HG02759 (cell line): ENCODE measurements at regions not wholly inside any gene's neighbourhood (a gene's known extent, or its start where the extent isn't known, plus 50 kb on each side); places are given as distances from the start of the nearest gene placed in this dataset.
"Not testable (repeated sequence)": the region's sequence is repeated elsewhere in the genome, so short reads cannot be mapped to it uniquely, and the experiment has no call there.

Experiments used
- ATAC-seq: cut with Tn5 transposase; IDR thresholded peaks from one replicate; pipeline ENCODE4 v1.9.1; 2021; ENCODE audit warnings: mild to moderate bottlenecking, moderate library complexity; ENCODE audit not compliant: unreplicated experiment

- no peak for ATAC-seq
Observed at GRCh38 chr21:28723646-28724045, 269.0 kb downstream of the LTN1 start.

- no peak for ATAC-seq
Observed at GRCh38 chr21:28719723-28720122, 273.0 kb downstream of the LTN1 start.

- no peak for ATAC-seq
Observed at GRCh38 chr21:28714777-28715464, 277.8 kb downstream of the LTN1 start.

GRCh38 chr21:28712411-28712810 lies 280.3 kb downstream of the LTN1 start:
- ATAC-seq = no peak

- no peak for ATAC-seq
Observed at GRCh38 chr21:28705616-28706015, 287.1 kb downstream of the LTN1 start.

GRCh38 chr21:28704746-28705145 lies 287.9 kb downstream of the LTN1 start:
- no peak for ATAC-seq

- no peak for ATAC-seq
Observed at GRCh38 chr21:28703861-28704260, 288.8 kb downstream of the LTN1 start.

- no peak for ATAC-seq
Observed at GRCh38 chr21:28699596-28700259, 292.9 kb downstream of the LTN1 start.

- no peak for ATAC-seq
Observed at GRCh38 chr21:28699186-28699585, 293.5 kb downstream of the LTN1 start.

GRCh38 chr21:28696844-28697410 lies 295.8 kb downstream of the LTN1 start:
- no peak for ATAC-seq

- no peak for ATAC-seq
Observed at GRCh38 chr21:28693476-28693875, 299.2 kb downstream of the LTN1 start.

- no peak for ATAC-seq
Observed at GRCh38 chr21:28690196-28690595, 302.5 kb downstream of the LTN1 start.

- ATAC-seq = no peak
Observed at GRCh38 chr21:28688381-28688780, 304.3 kb downstream of the LTN1 start.

GRCh38 chr21:28687586-28687985 lies 305.1 kb downstream of the LTN1 start:
- ATAC-seq = no peak

GRCh38 chr21:28683982-28684752 lies 308.5 kb downstream of the LTN1 start:
- ATAC-seq = no peak

- not testable (repeated sequence) for ATAC-seq
Observed at GRCh38 chr21:28682884-28683283, 309.8 kb downstream of the LTN1 start.

GRCh38 chr21:28677096-28677495 lies 315.6 kb downstream of the LTN1 start:
- not testable (repeated sequence) for ATAC-seq

- no peak for ATAC-seq
Observed at GRCh38 chr21:28675331-28676041, 317.2 kb downstream of the LTN1 start.

- no peak for ATAC-seq
Observed at GRCh38 chr21:28674763-28675162, 317.9 kb downstream of the LTN1 start.

GRCh38 chr21:28671549-28672195 lies 321.0 kb downstream of the LTN1 start:
- ATAC-seq = no peak
